HG02840 (cell line): ENCODE measurements at regions not wholly inside any gene's neighbourhood (a gene's known extent, or its start where the extent isn't known, plus 50 kb on each side); places are given as distances from the start of the nearest gene placed in this dataset.

Experiments
- ATAC-seq: cut with Tn5 transposase; IDR thresholded peaks from one replicate; pipeline ENCODE4 v1.9.1; 2021; ENCODE audit warnings: mild to moderate bottlenecking, moderate library complexity, moderate number of reproducible peaks; ENCODE audit not compliant: unreplicated experiment, low FRiP score

GRCh38 chrX:16480049-16480448 lies 169.9 kb upstream of the S100G start:
- ATAC-seq, result no peak

GRCh38 chrX:16484338-16484737 lies 165.6 kb upstream of the S100G start:
- no peak for ATAC-seq

- no peak for ATAC-seq
Measured at GRCh38 chrX:16487620-16488385, 162.2 kb upstream of the S100G start.

- no peak for ATAC-seq
Measured at GRCh38 chrX:16488959-16489358, 161.0 kb upstream of the S100G start.

- no peak for ATAC-seq
Measured at GRCh38 chrX:16491461-16491860, 158.5 kb upstream of the S100G start.

GRCh38 chrX:16496175-16496574 lies 153.8 kb upstream of the S100G start:
- no peak for ATAC-seq

- ATAC-seq, result no peak
Measured at GRCh38 chrX:16511796-16512776, 137.9 kb upstream of the S100G start.

GRCh38 chrX:16516232-16516876 lies 133.6 kb upstream of the S100G start:
- ATAC-seq, result no peak

- no peak for ATAC-seq
Measured at GRCh38 chrX:16517039-16517605, 132.8 kb upstream of the S100G start.

GRCh38 chrX:16518131-16518530 lies 131.8 kb upstream of the S100G start:
- no peak for ATAC-seq

- no peak for ATAC-seq
Measured at GRCh38 chrX:16524316-16524715, 125.6 kb upstream of the S100G start.

GRCh38 chrX:16526003-16526402 lies 124.0 kb upstream of the S100G start:
- ATAC-seq, result no peak

GRCh38 chrX:16528620-16529019 lies 121.3 kb upstream of the S100G start:
- ATAC-seq, result no peak
